ENCODE measurements at regions not wholly inside any gene's neighbourhood (a gene's known extent, or its start where the extent isn't known, plus 50 kb on each side); places are given as distances from the start of the nearest gene placed in this dataset.

DNA sequence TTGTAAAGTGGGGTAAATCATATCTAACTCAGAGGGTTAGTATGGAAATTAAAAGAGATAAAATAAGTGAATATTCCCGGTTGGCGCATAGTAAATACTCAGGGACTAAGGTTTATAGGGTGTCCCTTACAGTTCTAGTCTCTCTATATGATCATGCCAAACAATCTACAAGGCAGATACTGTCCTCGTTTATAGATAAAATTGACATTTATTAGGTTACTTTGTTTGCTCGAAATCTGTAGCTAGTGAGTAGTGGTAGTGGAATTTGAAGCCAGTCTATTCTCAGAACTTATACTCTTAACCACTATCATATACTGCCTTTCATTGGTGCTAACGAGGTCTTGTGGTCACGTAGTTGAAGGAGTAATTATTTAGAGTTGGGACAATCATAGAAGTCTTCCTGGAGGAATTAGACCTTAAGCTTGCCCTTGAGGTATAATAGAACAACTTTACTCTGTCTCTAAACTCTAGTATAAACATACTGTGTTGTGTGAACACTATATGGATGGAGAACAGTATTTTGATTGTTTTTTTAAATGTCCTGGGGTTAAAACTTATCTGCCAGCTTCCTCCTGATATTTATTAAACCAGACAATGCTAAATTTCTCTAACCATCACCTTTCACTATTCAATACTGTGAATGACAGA, 324.0 kb downstream of the STIM2 start:
- no peak for DNase-seq (ENCODE audit: low spot score)

DNA sequence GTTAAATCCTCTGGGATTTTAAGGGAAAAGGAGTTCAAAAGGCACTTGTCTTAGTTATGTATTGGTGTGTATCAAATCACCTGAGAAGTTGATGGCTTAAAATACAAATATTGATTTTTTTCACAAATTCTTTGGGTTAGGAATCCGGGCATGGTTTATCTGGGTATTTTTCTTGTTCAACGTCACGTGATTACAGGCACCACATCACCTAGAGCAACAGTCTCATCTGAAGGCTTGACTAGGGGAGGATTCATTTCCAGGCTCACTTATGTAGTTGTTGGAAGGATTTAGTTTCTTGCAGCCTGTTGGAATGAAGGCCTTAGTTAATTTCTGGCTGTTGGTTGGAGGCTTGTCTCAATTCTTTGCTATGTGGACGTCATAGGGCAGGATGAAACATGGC, 326.1 kb downstream of the STIM2 start:
- DNase-seq (ENCODE audit: low spot score) = no peak

DNA sequence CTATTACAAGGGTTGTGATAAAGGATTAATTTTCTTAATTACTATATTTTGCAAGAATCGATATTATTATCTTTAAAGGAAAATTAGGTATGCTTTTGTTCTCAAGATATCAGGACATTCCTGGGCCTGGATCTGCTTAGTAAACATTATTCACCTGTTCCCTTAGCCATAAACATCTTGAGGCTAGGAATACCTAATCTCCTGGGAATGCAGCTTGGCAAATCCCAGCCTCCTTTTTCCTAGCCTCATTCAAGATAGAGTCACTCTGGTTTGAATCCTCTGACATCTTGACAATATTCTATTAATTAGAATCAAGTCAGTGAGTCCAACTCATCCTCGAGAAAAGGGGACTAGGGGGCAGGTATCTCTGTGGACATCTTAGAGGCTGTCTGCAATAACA, 327.1 kb downstream of the STIM2 start:
- DNase-seq (ENCODE audit: low spot score) = no peak

GRCh38 chr4:27189683-27190082, 329.0 kb downstream of the STIM2 start:
- DNase-seq (ENCODE audit: low spot score) = peak; percentile 5

DNA sequence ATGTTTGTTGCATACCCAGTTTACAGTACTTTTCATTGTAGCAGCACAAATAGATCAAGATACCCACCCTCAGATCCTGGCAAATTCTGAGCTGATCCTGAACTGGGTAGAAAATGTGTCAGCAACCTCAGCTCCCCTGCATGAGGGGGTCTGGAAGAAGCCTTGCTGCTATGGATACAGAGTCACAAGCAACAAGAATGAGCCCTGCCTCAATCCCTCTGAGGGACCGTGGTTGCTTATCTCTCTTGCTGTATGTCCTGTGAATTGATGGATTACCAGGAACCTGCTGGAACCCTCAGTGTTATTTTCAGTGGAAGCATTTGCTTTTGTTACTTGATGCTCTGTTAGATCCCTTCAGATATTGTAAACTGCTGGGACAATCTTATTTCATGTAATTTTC, 331.0 kb downstream of the STIM2 start:
- no peak for DNase-seq (ENCODE audit: low spot score)

DNA sequence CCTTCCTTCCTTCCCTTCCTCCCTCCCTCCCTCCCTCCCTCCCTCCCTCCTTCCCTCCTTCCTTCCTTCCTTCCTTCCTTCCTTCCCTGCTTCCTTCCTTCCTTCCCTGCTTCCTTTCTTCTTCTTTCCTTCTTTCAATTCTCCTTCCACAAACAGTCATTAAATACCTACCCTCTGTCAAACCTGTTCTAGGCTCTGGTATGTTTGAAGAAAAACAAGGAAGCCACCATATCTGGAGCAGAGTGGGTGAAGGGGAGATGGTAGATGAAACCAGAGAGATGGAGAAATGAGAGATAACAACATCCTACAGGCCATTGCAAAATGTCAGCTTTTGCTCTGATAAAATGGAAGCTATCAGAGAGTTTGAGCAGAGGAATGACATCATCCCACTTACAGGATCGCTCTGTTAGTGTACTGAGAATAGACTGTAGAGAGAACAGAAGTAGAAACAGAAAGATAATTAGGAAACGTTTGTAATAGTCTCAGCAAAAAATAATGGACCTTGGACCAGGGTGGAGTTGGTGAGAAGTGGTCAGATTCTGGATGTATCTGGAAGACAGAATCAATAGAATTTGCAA, 334.0 kb downstream of the STIM2 start:
- DNase-seq (ENCODE audit: low spot score) = no peak

GRCh38 chr4:27198246-27198645, 337.6 kb downstream of the STIM2 start:
- DNase-seq (ENCODE audit: low spot score) = no peak

DNA sequence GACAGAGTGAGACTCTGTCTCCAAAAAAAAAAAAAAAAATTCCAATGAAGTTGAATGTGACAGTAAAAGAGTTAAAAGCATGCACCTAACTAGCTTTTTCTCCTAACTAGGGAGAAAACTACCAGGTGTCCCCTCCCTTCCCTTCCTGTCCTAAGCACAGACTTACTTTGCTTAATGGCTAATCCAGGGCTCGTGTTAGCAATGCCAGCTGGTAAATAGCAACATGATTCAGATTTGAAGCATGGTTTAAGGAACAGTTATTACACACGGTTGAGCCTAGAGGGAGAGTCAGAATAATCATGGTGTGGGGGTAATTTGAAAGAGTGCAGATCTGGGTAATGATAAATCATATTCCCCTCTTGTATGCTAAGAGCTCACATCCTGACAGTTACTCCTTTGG, 338.3 kb downstream of the STIM2 start:
- no peak for DNase-seq (ENCODE audit: low spot score)

DNA sequence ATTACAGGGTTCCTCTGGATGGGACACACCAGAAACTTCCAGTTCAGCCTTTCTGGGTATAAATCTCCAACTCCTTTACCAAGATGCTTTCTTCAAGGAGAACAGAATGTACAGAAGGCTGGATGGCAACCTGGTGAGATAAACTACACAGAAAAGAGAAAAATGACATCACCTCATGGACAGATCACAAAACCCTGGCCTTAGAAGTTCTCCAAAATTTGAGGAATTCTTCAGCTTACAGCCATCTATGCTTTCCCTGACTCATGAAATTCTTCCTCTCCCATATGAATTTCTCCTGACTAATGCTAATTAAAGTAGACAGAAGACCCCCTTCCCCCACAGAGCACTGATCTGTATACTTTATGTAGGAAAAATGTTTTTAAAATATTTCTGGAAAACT, 345.4 kb downstream of the STIM2 start:
- DNase-seq (ENCODE audit: low spot score) = no peak

GRCh38 chr4:27210956-27211355, 350.3 kb downstream of the STIM2 start:
- DNase-seq (ENCODE audit: low spot score) = no peak

DNA sequence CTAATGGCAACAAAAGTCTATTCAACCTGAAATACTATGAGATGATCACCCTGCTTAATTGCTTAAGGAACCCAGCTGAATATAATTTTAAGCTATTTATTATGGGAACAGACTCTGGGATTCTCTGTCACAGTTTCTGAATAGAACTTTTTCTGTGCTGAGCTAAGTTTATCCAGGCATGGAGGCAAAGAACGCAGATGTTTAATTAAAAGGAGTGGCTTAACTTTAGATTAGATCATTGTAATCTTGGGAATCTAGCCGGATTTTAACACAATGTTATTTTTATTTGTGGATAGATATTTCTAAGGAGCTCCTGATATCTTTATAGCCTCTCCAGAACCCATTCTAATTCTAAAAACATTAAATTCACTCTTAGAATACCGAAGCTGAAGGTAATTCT, 353.4 kb downstream of the STIM2 start:
- DNase-seq (ENCODE audit: low spot score) = no peak

GRCh38 chr4:27215220-27215826, 354.7 kb downstream of the STIM2 start:
- no peak for DNase-seq (ENCODE audit: low spot score)

DNA sequence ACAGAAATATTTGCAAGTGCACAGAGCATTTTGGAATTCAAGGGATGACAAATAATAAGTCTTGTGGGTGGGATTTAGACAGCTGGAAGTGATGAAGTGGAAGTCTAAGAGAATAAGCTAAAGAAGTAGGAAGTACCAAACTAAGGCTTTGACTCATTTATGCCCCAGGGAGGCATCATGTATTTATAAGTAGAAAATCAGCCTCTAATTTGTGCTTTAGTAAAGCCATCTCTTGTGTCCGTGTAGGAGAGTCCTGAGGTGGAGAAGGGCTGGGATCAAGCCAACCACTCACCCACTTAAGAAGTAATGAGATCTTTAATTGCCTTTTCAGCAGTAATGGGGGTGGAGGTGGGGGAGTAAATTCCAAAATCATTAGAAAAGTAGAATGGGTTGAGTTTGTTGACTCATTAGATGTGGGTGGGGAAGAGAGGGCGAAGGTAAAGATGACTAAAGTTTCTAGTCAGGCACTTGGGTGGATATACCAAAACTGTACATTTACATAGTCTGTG, 356.7 kb downstream of the STIM2 start:
- DNase-seq (ENCODE audit: low spot score) = no peak

DNA sequence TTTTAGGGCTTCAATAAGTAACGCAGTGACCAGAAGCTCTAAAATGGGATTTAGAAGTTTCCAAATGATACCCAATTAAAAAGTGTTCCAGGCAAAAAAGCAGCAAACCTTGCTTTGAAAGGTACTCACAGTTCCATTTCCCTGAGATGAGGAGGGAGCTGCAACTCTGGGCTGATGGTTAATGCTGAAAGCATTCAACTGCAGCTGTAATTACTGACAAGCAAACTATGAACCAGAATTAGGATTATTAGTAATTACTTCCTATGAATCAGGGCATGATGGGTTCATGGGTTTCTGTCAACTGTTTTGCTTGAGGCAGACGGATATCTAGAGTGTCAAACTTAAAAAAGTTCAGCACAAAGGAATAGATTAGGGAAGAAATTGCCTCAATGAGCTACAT, 357.4 kb downstream of the STIM2 start:
- no peak for DNase-seq (ENCODE audit: low spot score)

GRCh38 chr4:27223326-27223725, 362.7 kb downstream of the STIM2 start:
- no peak for DNase-seq (ENCODE audit: low spot score)

GRCh38 chr4:27233531-27233930, 372.9 kb downstream of the STIM2 start:
- DNase-seq (ENCODE audit: low spot score) = no peak

DNA sequence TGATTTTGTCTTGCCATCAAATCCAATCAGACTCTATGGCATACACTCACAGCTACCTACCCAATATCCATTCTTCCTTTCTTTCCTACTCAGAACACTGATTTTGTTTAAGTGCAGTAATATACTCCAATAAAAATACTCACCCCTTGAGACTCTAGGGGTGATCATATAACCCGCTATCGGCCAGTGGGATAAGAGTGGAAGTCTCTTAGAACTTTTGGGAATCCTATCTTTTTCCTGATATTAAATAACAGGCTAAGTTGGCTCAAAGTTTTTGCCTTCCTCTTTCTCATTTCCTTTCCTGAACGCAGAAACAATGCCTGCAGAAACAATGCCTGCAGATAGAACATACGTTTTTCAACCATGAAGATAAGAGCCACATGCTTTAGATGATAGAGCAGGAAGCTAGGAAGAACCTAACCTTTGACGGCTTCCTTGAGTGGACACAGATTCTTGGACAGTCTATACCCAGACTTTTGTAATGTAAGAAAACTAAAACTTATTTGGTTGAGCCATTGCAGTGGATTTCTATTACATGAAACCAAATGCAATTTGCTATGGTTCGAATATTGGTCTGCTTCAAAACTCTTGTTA, 373.8 kb downstream of the STIM2 start:
- DNase-seq (ENCODE audit: low spot score) = no peak

GRCh38 chr4:27239641-27240040, 379.0 kb downstream of the STIM2 start:
- DNase-seq (ENCODE audit: low spot score) = no peak

GRCh38 chr4:27242217-27242616, 381.6 kb downstream of the STIM2 start:
- no peak for DNase-seq (ENCODE audit: low spot score)

GRCh38 chr4:27245216-27245615, 384.6 kb downstream of the STIM2 start:
- no peak for DNase-seq (ENCODE audit: low spot score)

GRCh38 chr4:27248829-27249228, 388.2 kb downstream of the STIM2 start:
- peak; percentile 4 for DNase-seq (ENCODE audit: low spot score)

- DNase-seq (ENCODE audit: low spot score) = no peak
Measured at GRCh38 chr4:27251771-27252170, 391.1 kb downstream of the STIM2 start.

DNA sequence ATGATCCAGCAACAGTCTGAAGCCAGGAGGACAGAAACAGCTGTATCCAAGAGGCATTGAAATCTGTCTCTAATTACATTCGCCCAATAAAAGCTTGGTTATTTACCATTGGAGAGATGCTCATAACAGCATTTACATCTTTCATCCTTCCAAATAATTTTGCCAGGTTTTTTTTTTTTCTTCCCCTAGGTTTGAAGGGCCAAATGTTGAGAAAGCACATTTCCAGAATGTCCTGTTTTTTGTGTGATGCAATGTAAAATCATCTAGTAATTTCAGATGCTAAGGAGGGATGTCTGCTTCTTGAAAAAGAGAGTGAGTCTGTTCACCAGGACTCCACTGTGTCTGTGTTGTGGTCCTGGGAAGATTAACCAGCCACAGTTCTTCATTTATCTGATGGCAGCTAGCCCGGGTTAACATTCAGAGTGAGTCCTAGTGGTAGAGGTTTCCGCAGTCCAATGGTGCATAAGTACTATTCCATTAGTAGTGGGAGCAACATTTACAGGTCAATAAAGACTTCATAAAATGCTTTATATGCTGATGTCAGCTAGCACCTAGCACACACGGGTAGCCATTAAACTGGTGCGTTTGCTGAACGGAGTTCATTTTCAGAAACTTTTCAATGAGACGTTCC, 406.8 kb downstream of the STIM2 start:
- DNase-seq (ENCODE audit: low spot score) = no peak

All from Ammon's horn (tissue), 1 donor.